Adrenal gland (tissue), 5 donors: ENCODE measurements at regions not wholly inside any gene's neighbourhood (a gene's known extent, or its start where the extent isn't known, plus 50 kb on each side); places are given as distances from the start of the nearest gene placed in this dataset.

Source experiments
- CTCF ChIP-seq, 6 experiments: fragments of 450-650 bp in 4 of 6; fragments of 200-600 bp in 2 of 6; sonication (generic) in 1 of 6; IDR thresholded peaks; 1 replicate in 5 of 6; 2 replicates in 1 of 6; pipeline versions ENCODE4 v1.5.1 to v1.8.0; 2016 to 2021; ENCODE audit warnings: antibody characterized with exemption in 6 of 6, mild to moderate bottlenecking in 2 of 6, moderate library complexity in 1 of 6
- POLR2A ChIP-seq, 2 donors: fragments of 450-650 bp; IDR thresholded peaks; one replicate each; pipeline ENCODE4 v1.6.1; 2017; ENCODE audit warnings: antibody characterized with exemption in 2 of 2, mild to moderate bottlenecking in 2 of 2, moderate library complexity in 1 of 2
- donor health status: DM: no; HTN: no; CAD: no.

DNA sequence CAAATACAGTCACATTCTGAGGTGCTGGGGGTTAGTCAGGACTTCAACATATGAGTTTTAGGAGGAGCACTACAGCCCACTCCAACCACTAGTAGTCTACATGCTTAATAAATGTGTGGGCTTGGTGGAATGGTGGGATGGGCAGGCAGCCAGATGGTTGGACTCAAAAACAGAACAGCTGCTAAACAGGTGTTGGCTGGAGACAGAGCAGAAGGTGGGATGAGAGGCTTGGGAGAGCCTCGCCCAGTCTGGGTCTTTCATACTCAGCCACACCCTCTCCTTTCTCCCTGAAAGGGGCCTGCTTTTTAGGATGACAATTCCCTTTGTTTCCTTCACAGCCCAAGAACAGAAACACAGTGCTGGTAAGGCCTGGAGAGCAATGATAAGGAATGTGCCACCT, 143.9 kb upstream of the KLHL29 start:
- no peak for TF ChIP-seq CTCF (IDR thresholded peaks at IDR 0.05)
- no peak for TF ChIP-seq POLR2A (IDR thresholded peaks at IDR 0.05)
